Neuronal stem cell (in vitro differentiated cells): ENCODE measurements at regions not wholly inside any gene's neighbourhood (a gene's known extent, or its start where the extent isn't known, plus 50 kb on each side); places are given as distances from the start of the nearest gene placed in this dataset. TPM values are rescaled to one million over a fixed set of nuclear protein-coding genes. Genes with fewer than 3 reads are reported as not detected.

ENCODE experiments used
- small RNA-seq: library from polyadenylated mRNA; stranded (forward); fragments of <200 nt; extraction: miRNeasy Mini kit (QIAGEN cat#:217004); gene quantifications from one replicate; pipeline ENCODE3, GENCODE V24; 2013; ENCODE audit not compliant: insufficient read depth

Small RNA genes in the stretch of these regions (small RNA-seq; reads per million reads assigned to genes)
- gene AL121912.1 = not detected
